KMS-11 (cell line): ENCODE measurements at regions not wholly inside any gene's neighbourhood (a gene's known extent, or its start where the extent isn't known, plus 50 kb on each side); places are given as distances from the start of the nearest gene placed in this dataset.

Experiments
- H2AFZ ChIP-seq: fragments of 200-600 bp; sonication (generic); 2 replicates; pipeline ENCODE4 v1.6.1; 2016; ENCODE audit warnings: antibody characterized with exemption, mixed run types, low read depth
- H3K27ac ChIP-seq: fragments of 200-600 bp; sonication (generic); 2 replicates; pipeline ENCODE4 v1.6.1; 2016; ENCODE audit warnings: mild to moderate bottlenecking, mixed run types
- H3K27me3 ChIP-seq: fragments of 200-600 bp; sonication (generic); 2 replicates; pipeline ENCODE4 v1.6.1; 2017; ENCODE audit warnings: mild to moderate bottlenecking, low read depth, mixed run types, moderate library complexity; ENCODE audit not compliant: insufficient read depth
- H3K36me3 ChIP-seq: fragments of 200-600 bp; sonication (generic); 2 replicates; pipeline ENCODE4 v1.6.1; 2017; ENCODE audit warnings: mild to moderate bottlenecking, mixed run types; ENCODE audit not compliant: insufficient read depth
- H3K4me1 ChIP-seq: fragments of 200-600 bp; sonication (generic); 2 replicates; pipeline ENCODE4 v1.6.1; 2016; ENCODE audit warnings: mild to moderate bottlenecking, low read depth, mixed run types; ENCODE audit not compliant: poor library complexity, severe bottlenecking
- H3K4me2 ChIP-seq: fragments of 200-600 bp; sonication (generic); 2 replicates; pipeline ENCODE4 v1.7.0; 2016; ENCODE audit warnings: mild to moderate bottlenecking, mixed run types
- H3K4me3 ChIP-seq: fragments of 200-600 bp; sonication (generic); IDR thresholded peaks from 2 replicates; pipeline ENCODE4 v1.6.1; 2017; ENCODE audit warnings: low read depth, low read length, mixed read lengths; ENCODE audit not compliant: insufficient read depth
- H3K79me2 ChIP-seq: fragments of 200-600 bp; sonication (generic); 2 replicates; pipeline ENCODE4 v1.6.1; 2016; ENCODE audit warnings: low read depth, mixed run types; ENCODE audit not compliant: insufficient read depth
- H3K9ac ChIP-seq: fragments of 200-600 bp; sonication (generic); 2 replicates; pipeline ENCODE4 v1.6.1; 2016; ENCODE audit warnings: mild to moderate bottlenecking, mixed run types
- H4K20me1 ChIP-seq: fragments of 200-600 bp; sonication (generic); 2 replicates; pipeline ENCODE4 v1.6.1; 2016; ENCODE audit warnings: mild to moderate bottlenecking, mixed run types; ENCODE audit not compliant: insufficient read depth
- CTCF ChIP-seq: fragments of 200-600 bp; sonication (generic); conservative IDR thresholded peaks from 2 replicates; pipeline ENCODE4 v1.6.1; 2017; ENCODE audit warnings: low read depth, mild to moderate bottlenecking, antibody characterized with exemption, low read length, moderate library complexity, mixed read lengths

- no peak overlapping the region for H3K27ac ChIP-seq
- H2AFZ ChIP-seq = no peak overlapping the region
- no peak overlapping the region for H3K4me3 ChIP-seq
These were observed 433.1 kb downstream of the CHSY3 start for GRCh38 chr5:130337179-130337888.

GRCh38 chr5:130335117-130335516 is 430.9 kb downstream of the CHSY3 start:
- Histone ChIP-seq H3K36me3 (no peaks in the 10 kb centered on the region), H3K4me1 (no peaks in the 10 kb centered on the region), H3K27ac (no peak overlapping the region), H2AFZ (no peak overlapping the region), H3K27me3 (no peaks in the 10 kb centered on the region), H3K4me3 (no peak overlapping the region), H3K9ac (no peak overlapping the region), H3K79me2 (no peaks in the 10 kb centered on the region), H4K20me1 (no peaks in the 10 kb centered on the region), H3K4me2 (no peak overlapping the region)
- no peak for TF ChIP-seq CTCF

More at GRCh38 chr5:130337179-130337888, 433.1 kb downstream of the CHSY3 start:
- Histone ChIP-seq H3K36me3 (no peaks in the 10 kb centered on the region), H3K4me2 (no peak overlapping the region), H3K79me2 (no peaks in the 10 kb centered on the region), H3K27me3 (no peaks in the 10 kb centered on the region), H3K4me1 (no peaks in the 10 kb centered on the region), H3K9ac (no peak overlapping the region), H4K20me1 (no peaks in the 10 kb centered on the region)
- no peak for TF ChIP-seq CTCF

GRCh38 chr5:130333089-130333488 is 428.8 kb downstream of the CHSY3 start:
- H3K4me1 ChIP-seq = no peaks in the 10 kb centered on the region
- H3K27ac ChIP-seq = no peak overlapping the region
- no peaks in the 10 kb centered on the region for H3K27me3 ChIP-seq
- no peak overlapping the region for H2AFZ ChIP-seq
- no peaks in the 10 kb centered on the region for H4K20me1 ChIP-seq
- no peak overlapping the region for H3K4me3 ChIP-seq
- no peak overlapping the region for H3K4me2 ChIP-seq
- TF ChIP-seq CTCF = no peak
- H3K9ac ChIP-seq = no peak overlapping the region
- no peaks in the 10 kb centered on the region for H3K36me3 ChIP-seq
- no peaks in the 10 kb centered on the region for H3K79me2 ChIP-seq

GRCh38 chr5:130331332-130331731 is 427.1 kb downstream of the CHSY3 start:
- Histone ChIP-seq H3K79me2 (no peaks in the 10 kb centered on the region), H3K4me1 (no peaks in the 10 kb centered on the region), H4K20me1 (no peaks in the 10 kb centered on the region), H3K4me3 (no peak overlapping the region), H3K27me3 (no peaks in the 10 kb centered on the region), H3K36me3 (no peaks in the 10 kb centered on the region), H3K4me2 (no peak overlapping the region), H2AFZ (no peak overlapping the region), H3K9ac (no peak overlapping the region), H3K27ac (no peak overlapping the region)
- no peak for TF ChIP-seq CTCF
